OCI-LY1 (cell line): ENCODE measurements at regions not wholly inside any gene's neighbourhood (a gene's known extent, or its start where the extent isn't known, plus 50 kb on each side); places are given as distances from the start of the nearest gene placed in this dataset.
"Not testable (repeated sequence)": the region's sequence is repeated elsewhere in the genome, so short reads cannot be mapped to it uniquely, and the experiment has no call there.

Source experiments
- H2AFZ ChIP-seq: fragments of 200-600 bp; sonication (generic), shearing (Covaris generic); 2 replicates; pipeline ENCODE4 v1.6.0; 2014; ENCODE audit warnings: antibody characterized with exemption, mild to moderate bottlenecking, low read length
- H3F3A ChIP-seq: fragments of 200-600 bp; sonication (generic), shearing (Covaris generic); 2 replicates; pipeline ENCODE4 v1.6.0; 2014; ENCODE audit warnings: mild to moderate bottlenecking, antibody characterized with exemption, low read length, moderate library complexity; ENCODE audit not compliant: insufficient read depth
- H3K27ac ChIP-seq: fragments of 200-600 bp; sonication (generic); 2 replicates; pipeline ENCODE4 v1.5.1; 2014; ENCODE audit warnings: low read length, mixed run types, mild to moderate bottlenecking, low read depth; ENCODE audit not compliant: poor library complexity, severe bottlenecking
- H3K27me3 ChIP-seq: fragments of 200-600 bp; sonication (generic); 2 replicates; pipeline ENCODE4 v1.6.0; 2014; ENCODE audit warnings: antibody characterized with exemption, mild to moderate bottlenecking, low read length, moderate library complexity; ENCODE audit not compliant: insufficient read depth
- H3K36me3 ChIP-seq: fragments of 200-600 bp; sonication (generic); 2 replicates; pipeline ENCODE4 v1.6.1; 2014; ENCODE audit warnings: mild to moderate bottlenecking, antibody characterized with exemption, low read length, moderate library complexity, mixed read lengths; ENCODE audit not compliant: insufficient read depth
- H3K4me1 ChIP-seq: fragments of 200-600 bp; sonication (generic); 2 replicates; pipeline ENCODE4 v1.5.1; 2014; ENCODE audit warnings: mild to moderate bottlenecking, low read length, moderate library complexity; ENCODE audit not compliant: insufficient read depth, severe bottlenecking
- H3K4me2 ChIP-seq: fragments of 200-600 bp; sonication (generic), shearing (Covaris generic); 2 replicates; pipeline ENCODE4 v1.6.1; 2014; ENCODE audit warnings: low read length
- H3K4me3 ChIP-seq: fragments of 200-600 bp; sonication (generic); 2 replicates; pipeline ENCODE4 v1.5.1; 2014; ENCODE audit warnings: low read length, low read depth, mild to moderate bottlenecking, mixed read lengths; ENCODE audit not compliant: poor library complexity, severe bottlenecking
- H3K79me2 ChIP-seq: fragments of 200-600 bp; shearing (Covaris generic); 2 replicates; pipeline ENCODE4 v1.6.1; 2016; ENCODE audit warnings: mixed run types, low read length, mixed read lengths; ENCODE audit not compliant: insufficient read depth
- H3K9ac ChIP-seq: fragments of 200-600 bp; sonication (generic), shearing (Covaris generic); 2 replicates; pipeline ENCODE4 v1.6.1; 2014; ENCODE audit warnings: mild to moderate bottlenecking, low read length, mixed read lengths
- H3K9me2 ChIP-seq: fragments of 200-600 bp; sonication (generic), shearing (Covaris generic); 2 replicates; pipeline ENCODE4 v1.6.1; 2014; ENCODE audit warnings: low read depth, mild to moderate bottlenecking, low read length, mixed read lengths
- H3K9me3 ChIP-seq: fragments of 200-600 bp; shearing (Covaris generic); 2 replicates; pipeline ENCODE4 v1.6.1; 2014; ENCODE audit warnings: low read length, mixed read lengths
- H4K20me1 ChIP-seq: fragments of 200-600 bp; sonication (generic), shearing (Covaris generic); 2 replicates; pipeline ENCODE4 v1.6.0; 2016; ENCODE audit warnings: mild to moderate bottlenecking, low read length; ENCODE audit not compliant: insufficient read depth
- EZH2 ChIP-seq: fragments of 200-600 bp; sonication (generic), shearing (Covaris generic); IDR thresholded peaks from 2 replicates; pipeline ENCODE4 v1.8.0; 2017; ENCODE audit warnings: borderline replicate concordance, mixed run types, mild to moderate bottlenecking, antibody characterized with exemption, low read length, moderate library complexity, mixed read lengths
- TF ChIP-seq, protein P1 (sequence below): fragments of 200-600 bp; sonication (generic), shearing (Covaris generic); IDR thresholded peaks from 2 replicates; pipeline ENCODE4 v1.5.1; 2017; ENCODE audit warnings: mild to moderate bottlenecking, antibody characterized with exemption, low read length, moderate library complexity, mixed read lengths

DNA sequence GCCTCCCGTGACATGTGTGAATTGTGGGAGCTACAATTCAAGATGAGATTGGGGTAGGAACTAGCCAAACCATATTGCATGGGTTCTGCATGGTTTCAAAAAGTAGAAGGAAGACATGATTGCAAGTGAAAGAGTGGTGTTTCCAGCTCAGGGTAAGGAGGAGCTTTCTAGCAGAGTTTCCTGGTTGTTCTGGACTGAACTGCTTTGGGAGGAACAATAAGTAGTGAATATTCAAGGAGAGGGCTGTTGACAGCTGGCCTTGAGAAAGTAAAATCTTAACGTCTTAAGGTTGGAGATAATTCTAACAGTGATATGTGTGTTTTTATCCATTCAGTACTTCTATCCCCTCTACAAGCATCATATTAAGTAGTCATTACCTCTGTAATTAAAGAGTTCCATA, 62.2 kb upstream of the PRKG1 start:
- no peaks in the 10 kb centered on the region for H3F3A ChIP-seq
- H3K4me1 ChIP-seq = no peaks in the 10 kb centered on the region
- TF ChIP-seq, protein P1, sequence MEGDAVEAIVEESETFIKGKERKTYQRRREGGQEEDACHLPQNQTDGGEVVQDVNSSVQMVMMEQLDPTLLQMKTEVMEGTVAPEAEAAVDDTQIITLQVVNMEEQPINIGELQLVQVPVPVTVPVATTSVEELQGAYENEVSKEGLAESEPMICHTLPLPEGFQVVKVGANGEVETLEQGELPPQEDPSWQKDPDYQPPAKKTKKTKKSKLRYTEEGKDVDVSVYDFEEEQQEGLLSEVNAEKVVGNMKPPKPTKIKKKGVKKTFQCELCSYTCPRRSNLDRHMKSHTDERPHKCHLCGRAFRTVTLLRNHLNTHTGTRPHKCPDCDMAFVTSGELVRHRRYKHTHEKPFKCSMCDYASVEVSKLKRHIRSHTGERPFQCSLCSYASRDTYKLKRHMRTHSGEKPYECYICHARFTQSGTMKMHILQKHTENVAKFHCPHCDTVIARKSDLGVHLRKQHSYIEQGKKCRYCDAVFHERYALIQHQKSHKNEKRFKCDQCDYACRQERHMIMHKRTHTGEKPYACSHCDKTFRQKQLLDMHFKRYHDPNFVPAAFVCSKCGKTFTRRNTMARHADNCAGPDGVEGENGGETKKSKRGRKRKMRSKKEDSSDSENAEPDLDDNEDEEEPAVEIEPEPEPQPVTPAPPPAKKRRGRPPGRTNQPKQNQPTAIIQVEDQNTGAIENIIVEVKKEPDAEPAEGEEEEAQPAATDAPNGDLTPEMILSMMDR = no peak
- no peak for TF ChIP-seq EZH2

DNA sequence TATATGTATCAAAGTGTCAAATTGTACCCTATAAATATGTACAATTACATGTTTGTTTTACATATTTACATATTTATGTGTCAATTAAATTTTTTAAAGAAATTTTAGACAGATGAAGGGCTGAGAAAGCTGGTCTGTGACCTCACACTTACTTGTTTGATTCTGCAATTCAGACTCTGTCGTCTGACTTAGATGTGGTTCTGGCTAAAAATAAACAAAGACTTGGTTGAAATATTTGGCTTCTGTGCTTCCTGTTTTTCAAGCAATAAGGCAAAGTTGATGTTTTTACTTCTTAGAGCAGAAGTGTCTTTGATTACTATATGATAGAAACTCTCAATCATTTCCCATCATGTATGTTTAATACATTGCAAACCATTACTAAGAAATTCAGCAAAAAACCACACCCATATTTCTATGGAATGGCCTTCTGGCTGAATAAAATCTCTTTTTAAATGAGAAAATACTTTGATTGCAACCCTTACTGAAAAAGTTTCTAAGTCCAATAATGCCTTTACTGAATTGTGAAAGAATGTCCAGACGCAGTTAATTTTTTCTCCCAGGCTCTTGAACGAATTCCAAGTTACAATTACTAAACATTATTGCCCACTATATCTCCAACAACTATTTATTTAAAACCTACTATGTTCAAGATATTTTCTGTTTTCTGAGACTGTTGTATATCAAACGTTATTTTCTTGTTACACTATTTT, 59.5 kb upstream of the PRKG1 start:
- Histone ChIP-seq H3K9ac (no peak overlapping the region), H3K79me2 (no peaks in the 10 kb centered on the region), H3F3A (no peaks in the 10 kb centered on the region), H3K36me3 (no peaks in the 10 kb centered on the region), H4K20me1 (no peaks in the 10 kb centered on the region), H3K4me3 (no peak overlapping the region), H3K9me3 (no peaks in the 10 kb centered on the region), H3K27me3 (no peaks in the 10 kb centered on the region), H3K27ac (no peak overlapping the region), H3K4me1 (no peaks in the 10 kb centered on the region), H3K4me2 (no peak overlapping the region), H3K9me2 (no peaks in the 10 kb centered on the region), H2AFZ (no peak overlapping the region)
- TF ChIP-seq EZH2 = no peak
- TF ChIP-seq, protein P1 = no peak

More for the DNA sequence above, 62.2 kb upstream of the PRKG1 start:
- no peak overlapping the region for H2AFZ ChIP-seq
- no peaks in the 10 kb centered on the region for H3K9me3 ChIP-seq
- H3K4me3 ChIP-seq = no peak overlapping the region
- H3K27me3 ChIP-seq = no peaks in the 10 kb centered on the region
- H3K9ac ChIP-seq = no peak overlapping the region
- H3K9me2 ChIP-seq = no peaks in the 10 kb centered on the region
- no peak overlapping the region for H3K27ac ChIP-seq
- H3K4me2 ChIP-seq = no peak overlapping the region
- no peaks in the 10 kb centered on the region for H4K20me1 ChIP-seq
- H3K79me2 ChIP-seq = no peaks in the 10 kb centered on the region
- H3K36me3 ChIP-seq = no peaks in the 10 kb centered on the region

DNA sequence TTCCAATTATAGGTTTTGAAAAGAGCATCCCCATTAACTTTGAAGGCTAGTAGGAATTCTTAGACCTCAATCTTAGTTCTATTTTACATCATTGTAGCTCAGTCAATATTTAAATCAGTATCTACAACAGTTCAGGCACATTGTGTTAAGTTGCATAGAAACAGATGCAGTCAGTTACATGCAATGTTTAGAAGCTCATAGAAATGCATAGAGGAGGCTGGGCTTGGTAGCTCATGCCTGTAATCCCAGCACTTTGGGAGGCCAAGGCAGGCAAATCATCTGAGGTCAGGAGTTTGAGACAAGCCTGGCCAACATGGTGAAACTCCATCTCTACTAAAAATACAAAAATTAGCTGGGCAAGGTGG, 58.9 kb upstream of the PRKG1 start:
- H3K4me1 ChIP-seq, H3K36me3 ChIP-seq, H3F3A ChIP-seq, H3K4me2 ChIP-seq, H2AFZ ChIP-seq, H3K4me3 ChIP-seq, H3K27ac ChIP-seq, H4K20me1 ChIP-seq, H3K27me3 ChIP-seq, H3K9me2 ChIP-seq, H3K9me3 ChIP-seq, H3K9ac ChIP-seq, H3K79me2 ChIP-seq: not testable (repeated sequence)

DNA sequence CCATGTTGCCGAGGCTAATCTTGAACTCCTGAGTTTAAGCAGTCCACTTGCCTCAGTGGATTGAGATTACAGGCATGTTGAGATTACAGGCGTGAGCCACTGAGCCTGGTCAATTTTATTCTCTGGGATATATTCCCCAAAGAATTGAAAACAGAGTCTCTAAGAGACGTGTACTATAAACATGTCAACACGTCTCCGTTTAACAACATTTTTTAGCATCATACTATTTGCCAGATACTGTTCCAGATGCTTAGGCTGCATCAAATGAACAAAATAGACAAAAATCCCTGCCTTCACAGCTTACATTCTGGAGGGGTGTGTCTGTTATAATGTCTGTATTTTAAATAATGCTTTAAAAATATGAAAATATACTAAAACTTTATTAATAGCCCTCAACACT, 54.1 kb upstream of the PRKG1 start:
- Histone ChIP-seq H2AFZ (no peak overlapping the region), H3K4me2 (no peak overlapping the region), H3K27me3 (no peaks in the 10 kb centered on the region), H3K27ac (no peak overlapping the region), H3K36me3 (no peaks in the 10 kb centered on the region), H3K4me3 (no peak overlapping the region), H3K9me3 (no peaks in the 10 kb centered on the region), H3K9ac (no peak overlapping the region), H3K9me2 (no peaks in the 10 kb centered on the region), H3K4me1 (no peaks in the 10 kb centered on the region), H4K20me1 (no peaks in the 10 kb centered on the region), H3K79me2 (no peaks in the 10 kb centered on the region), H3F3A (no peaks in the 10 kb centered on the region)
- TF ChIP-seq, protein P1 = no peak
- TF ChIP-seq EZH2 = no peak
